ENCODE measurements at regions not wholly inside any gene's neighbourhood (a gene's known extent, or its start where the extent isn't known, plus 50 kb on each side); places are given as distances from the start of the nearest gene placed in this dataset.

DNA sequence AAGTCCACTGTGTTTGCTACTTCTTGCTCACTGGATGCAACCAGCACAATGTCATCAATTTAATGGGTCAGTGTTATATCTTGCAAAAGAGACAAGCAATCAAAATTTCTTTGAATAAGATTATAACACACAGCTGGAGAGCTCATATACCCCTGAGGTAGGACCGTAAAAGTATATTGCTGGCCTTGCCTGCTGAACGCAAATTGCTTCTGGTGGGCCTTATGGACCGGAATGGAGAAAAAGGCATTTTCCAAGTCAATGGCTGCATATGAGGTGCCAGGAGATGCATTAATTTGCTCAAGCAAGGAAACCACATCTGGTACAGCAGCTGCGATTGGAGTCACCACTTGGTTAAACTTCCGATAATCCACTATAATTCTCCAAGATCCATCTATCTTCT lies 119.1 kb downstream of the ZNF280B start:
- H3K9me2 ChIP-seq (replicated peaks; ENCODE audit: insufficient read depth, low read length) = no peaks in the 10 kb centered on the region
- no peak overlapping the region for H3K4me2 ChIP-seq (ENCODE audit: low read depth, low read length, poor library complexity, severe bottlenecking)
- no peaks in the 10 kb centered on the region for H3K79me2 ChIP-seq (ENCODE audit: insufficient read depth, low read length)
- H3K9me3 ChIP-seq (ENCODE audit: insufficient read depth, low read length) = no peaks in the 10 kb centered on the region
- no peak overlapping the region for H3K4me3 ChIP-seq (ENCODE audit: insufficient read depth, low read length, poor library complexity, severe bottlenecking)
- TF ChIP-seq, protein P1, sequence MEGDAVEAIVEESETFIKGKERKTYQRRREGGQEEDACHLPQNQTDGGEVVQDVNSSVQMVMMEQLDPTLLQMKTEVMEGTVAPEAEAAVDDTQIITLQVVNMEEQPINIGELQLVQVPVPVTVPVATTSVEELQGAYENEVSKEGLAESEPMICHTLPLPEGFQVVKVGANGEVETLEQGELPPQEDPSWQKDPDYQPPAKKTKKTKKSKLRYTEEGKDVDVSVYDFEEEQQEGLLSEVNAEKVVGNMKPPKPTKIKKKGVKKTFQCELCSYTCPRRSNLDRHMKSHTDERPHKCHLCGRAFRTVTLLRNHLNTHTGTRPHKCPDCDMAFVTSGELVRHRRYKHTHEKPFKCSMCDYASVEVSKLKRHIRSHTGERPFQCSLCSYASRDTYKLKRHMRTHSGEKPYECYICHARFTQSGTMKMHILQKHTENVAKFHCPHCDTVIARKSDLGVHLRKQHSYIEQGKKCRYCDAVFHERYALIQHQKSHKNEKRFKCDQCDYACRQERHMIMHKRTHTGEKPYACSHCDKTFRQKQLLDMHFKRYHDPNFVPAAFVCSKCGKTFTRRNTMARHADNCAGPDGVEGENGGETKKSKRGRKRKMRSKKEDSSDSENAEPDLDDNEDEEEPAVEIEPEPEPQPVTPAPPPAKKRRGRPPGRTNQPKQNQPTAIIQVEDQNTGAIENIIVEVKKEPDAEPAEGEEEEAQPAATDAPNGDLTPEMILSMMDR (IDR thresholded peaks at IDR 0.05; ENCODE audit: insufficient read depth, low read length, poor library complexity, severe bottlenecking) = no peak
- TF ChIP-seq EZH2phosphoT487 (conservative IDR thresholded peaks at IDR 0.05; ENCODE audit: low read length) = no peak
- no peaks in the 10 kb centered on the region for H3K36me3 ChIP-seq (ENCODE audit: low read length)
- H2AFZ ChIP-seq (ENCODE audit: low read depth, low read length, severe bottlenecking) = no peak overlapping the region
- H4K20me1 ChIP-seq (ENCODE audit: low read depth, low read length) = no peaks in the 10 kb centered on the region
- no peaks in the 10 kb centered on the region for H3K27me3 ChIP-seq (ENCODE audit: low read length)
- no peak overlapping the region for H3K27ac ChIP-seq (ENCODE audit: low read depth, low read length)
- H3K9ac ChIP-seq (ENCODE audit: low read length) = no peak overlapping the region
- peaks cover 7% of the 10 kb centered on the region; the same call in 1 of the 2 replicates for H3F3A ChIP-seq (ENCODE audit: insufficient read depth)

DNA sequence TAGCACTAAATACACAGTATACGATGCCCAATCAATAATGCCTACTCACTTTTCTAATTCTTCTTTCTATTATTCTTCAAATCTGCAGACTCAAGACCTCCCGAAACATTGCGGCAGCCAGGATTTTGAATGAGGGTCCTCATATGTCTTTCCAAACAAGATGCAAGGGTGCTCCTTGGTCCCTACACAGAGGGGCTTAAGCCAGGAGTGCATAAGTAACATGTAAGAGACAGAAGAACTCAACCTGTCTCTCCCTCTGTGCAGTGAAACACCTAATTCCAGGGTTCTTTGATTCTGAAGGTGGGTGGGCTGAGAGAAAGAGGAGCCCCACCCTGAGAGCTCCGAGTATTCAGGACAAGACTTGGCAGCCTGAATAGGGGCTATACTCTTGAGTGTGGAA lies 117.6 kb downstream of the ZNF280B start:
- Histone ChIP-seq H3K9me3 (ENCODE audit: insufficient read depth, low read length) (no peaks in the 10 kb centered on the region), H3F3A (ENCODE audit: insufficient read depth) (peaks cover 20% of the 10 kb centered on the region), H3K27me3 (ENCODE audit: low read length) (no peaks in the 10 kb centered on the region), H3K27ac (ENCODE audit: low read depth, low read length) (no peak overlapping the region), H3K4me2 (ENCODE audit: low read depth, low read length, poor library complexity, severe bottlenecking) (no peak overlapping the region), H3K36me3 (ENCODE audit: low read length) (no peaks in the 10 kb centered on the region), H3K79me2 (ENCODE audit: insufficient read depth, low read length) (no peaks in the 10 kb centered on the region), H3K9ac (ENCODE audit: low read length) (no peak overlapping the region), H3K9me2 (replicated peaks; ENCODE audit: insufficient read depth, low read length) (no peaks in the 10 kb centered on the region), H4K20me1 (ENCODE audit: low read depth, low read length) (no peaks in the 10 kb centered on the region), H2AFZ (ENCODE audit: low read depth, low read length, severe bottlenecking) (no peak overlapping the region), H3K4me3 (ENCODE audit: insufficient read depth, low read length, poor library complexity, severe bottlenecking) (no peak overlapping the region)
- TF ChIP-seq, protein P1 (IDR thresholded peaks at IDR 0.05; ENCODE audit: insufficient read depth, low read length, poor library complexity, severe bottlenecking) = no peak
- no peak for TF ChIP-seq EZH2phosphoT487 (conservative IDR thresholded peaks at IDR 0.05; ENCODE audit: low read length)

DNA sequence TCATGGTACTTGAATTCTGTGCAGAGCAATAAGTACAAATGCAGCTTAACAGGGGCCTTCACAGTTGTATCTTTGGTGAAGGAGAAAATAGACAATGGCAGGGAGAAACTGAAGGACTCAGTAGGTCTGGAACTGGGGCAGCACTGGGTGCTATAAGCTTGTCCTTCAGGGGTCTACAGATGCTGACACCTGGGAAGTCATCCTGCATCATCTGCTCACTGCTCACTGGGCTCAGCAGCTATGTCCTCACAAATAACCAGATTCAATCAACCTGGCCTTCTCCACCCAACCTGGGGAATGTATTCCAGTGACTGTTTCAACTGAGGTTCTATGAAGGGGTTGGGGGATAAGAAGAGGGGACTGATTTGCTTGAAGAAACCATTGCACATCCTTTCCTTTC lies 117.0 kb downstream of the ZNF280B start:
- Histone ChIP-seq H3F3A (ENCODE audit: insufficient read depth) (peaks cover 22% of the 10 kb centered on the region), H3K36me3 (ENCODE audit: low read length) (no peaks in the 10 kb centered on the region), H3K27ac (ENCODE audit: low read depth, low read length) (no peak overlapping the region), H3K9ac (ENCODE audit: low read length) (no peak overlapping the region), H3K9me2 (replicated peaks; ENCODE audit: insufficient read depth, low read length) (no peaks in the 10 kb centered on the region), H2AFZ (ENCODE audit: low read depth, low read length, severe bottlenecking) (no peak overlapping the region), H3K9me3 (ENCODE audit: insufficient read depth, low read length) (no peaks in the 10 kb centered on the region), H3K4me2 (ENCODE audit: low read depth, low read length, poor library complexity, severe bottlenecking) (no peak overlapping the region), H3K79me2 (ENCODE audit: insufficient read depth, low read length) (no peaks in the 10 kb centered on the region), H3K27me3 (ENCODE audit: low read length) (no peaks in the 10 kb centered on the region), H4K20me1 (ENCODE audit: low read depth, low read length) (no peaks in the 10 kb centered on the region), H3K4me3 (ENCODE audit: insufficient read depth, low read length, poor library complexity, severe bottlenecking) (no peak overlapping the region)
- TF ChIP-seq EZH2phosphoT487 (conservative IDR thresholded peaks at IDR 0.05; ENCODE audit: low read length) = no peak
- TF ChIP-seq, protein P1 (IDR thresholded peaks at IDR 0.05; ENCODE audit: insufficient read depth, low read length, poor library complexity, severe bottlenecking) = no peak
